ENCODE measurements at regions not wholly inside any gene's neighbourhood (a gene's known extent, or its start where the extent isn't known, plus 50 kb on each side); places are given as distances from the start of the nearest gene placed in this dataset.

DNA sequence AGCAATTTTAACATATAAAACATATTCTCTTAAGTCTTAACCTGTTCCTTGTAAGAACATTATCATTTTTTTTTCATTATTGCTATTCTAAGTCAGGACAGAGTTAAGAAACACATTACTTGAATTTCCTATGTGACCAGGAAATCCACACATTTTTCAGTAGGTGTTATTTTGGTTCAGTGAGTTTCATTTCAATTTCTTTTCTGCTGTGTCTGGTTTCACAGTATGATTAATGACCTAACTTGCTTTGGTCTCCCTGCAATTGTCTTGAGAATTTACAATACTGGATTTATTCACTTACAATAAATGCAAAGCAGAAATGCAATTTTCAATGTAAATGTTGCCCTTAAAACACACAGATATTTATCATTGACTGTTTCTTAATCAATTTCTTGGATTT, 396.9 kb upstream of the TMTC1 start:
- no peak for TF ChIP-seq EP300 (IDR thresholded peaks at IDR 0.05)
- TF ChIP-seq CTCF (IDR thresholded peaks at IDR 0.05): no peak
- TF ChIP-seq, protein P1, sequence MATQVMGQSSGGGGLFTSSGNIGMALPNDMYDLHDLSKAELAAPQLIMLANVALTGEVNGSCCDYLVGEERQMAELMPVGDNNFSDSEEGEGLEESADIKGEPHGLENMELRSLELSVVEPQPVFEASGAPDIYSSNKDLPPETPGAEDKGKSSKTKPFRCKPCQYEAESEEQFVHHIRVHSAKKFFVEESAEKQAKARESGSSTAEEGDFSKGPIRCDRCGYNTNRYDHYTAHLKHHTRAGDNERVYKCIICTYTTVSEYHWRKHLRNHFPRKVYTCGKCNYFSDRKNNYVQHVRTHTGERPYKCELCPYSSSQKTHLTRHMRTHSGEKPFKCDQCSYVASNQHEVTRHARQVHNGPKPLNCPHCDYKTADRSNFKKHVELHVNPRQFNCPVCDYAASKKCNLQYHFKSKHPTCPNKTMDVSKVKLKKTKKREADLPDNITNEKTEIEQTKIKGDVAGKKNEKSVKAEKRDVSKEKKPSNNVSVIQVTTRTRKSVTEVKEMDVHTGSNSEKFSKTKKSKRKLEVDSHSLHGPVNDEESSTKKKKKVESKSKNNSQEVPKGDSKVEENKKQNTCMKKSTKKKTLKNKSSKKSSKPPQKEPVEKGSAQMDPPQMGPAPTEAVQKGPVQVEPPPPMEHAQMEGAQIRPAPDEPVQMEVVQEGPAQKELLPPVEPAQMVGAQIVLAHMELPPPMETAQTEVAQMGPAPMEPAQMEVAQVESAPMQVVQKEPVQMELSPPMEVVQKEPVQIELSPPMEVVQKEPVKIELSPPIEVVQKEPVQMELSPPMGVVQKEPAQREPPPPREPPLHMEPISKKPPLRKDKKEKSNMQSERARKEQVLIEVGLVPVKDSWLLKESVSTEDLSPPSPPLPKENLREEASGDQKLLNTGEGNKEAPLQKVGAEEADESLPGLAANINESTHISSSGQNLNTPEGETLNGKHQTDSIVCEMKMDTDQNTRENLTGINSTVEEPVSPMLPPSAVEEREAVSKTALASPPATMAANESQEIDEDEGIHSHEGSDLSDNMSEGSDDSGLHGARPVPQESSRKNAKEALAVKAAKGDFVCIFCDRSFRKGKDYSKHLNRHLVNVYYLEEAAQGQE (IDR thresholded peaks at IDR 0.05): no peak
- TF ChIP-seq ESRRA (IDR thresholded peaks at IDR 0.05; ENCODE audit: borderline replicate concordance, low read length): no peak
- TF ChIP-seq POLR2A (IDR thresholded peaks at IDR 0.05; ENCODE audit: low read length): no peak
- no peak for TF ChIP-seq JUN (IDR thresholded peaks at IDR 0.05)
- no peak for TF ChIP-seq RAD21 (conservative IDR thresholded peaks at IDR 0.05 in 1 of 2, IDR thresholded peaks at IDR 0.05 in 1 of 2)
- TF ChIP-seq CHD2 (IDR thresholded peaks at IDR 0.05; ENCODE audit: low read length, partially characterized antibody): no peak
- TF ChIP-seq ZFP36 (IDR thresholded peaks at IDR 0.05; ENCODE audit: borderline replicate concordance, partially characterized antibody): no peak
- no peak for TF ChIP-seq HMGXB4 (CRISPR knock-in tag; IDR thresholded peaks at IDR 0.05; ENCODE audit: borderline replicate concordance)

Data from A549 (cell line).